MM.1S (cell line): ENCODE measurements at regions not wholly inside any gene's neighbourhood (a gene's known extent, or its start where the extent isn't known, plus 50 kb on each side); places are given as distances from the start of the nearest gene placed in this dataset.

Experiments
- DNase-seq: peaks from one replicate; pipeline ENCODE4 v3.0.0-alpha.2; 2015
- H2AFZ ChIP-seq: fragments of 300-600 bp; sonication (generic); 2 replicates; pipeline ENCODE4 v1.6.0; 2016; ENCODE audit warnings: antibody characterized with exemption, low read length
- H3F3A ChIP-seq: fragments of 300-600 bp; sonication (generic); 2 replicates; pipeline ENCODE4 v1.6.1; 2016; ENCODE audit warnings: mild to moderate bottlenecking, antibody characterized with exemption, low read length, moderate library complexity, mixed read lengths; ENCODE audit not compliant: insufficient read depth
- H3K27ac ChIP-seq: fragments of 300-600 bp; sonication (generic); 2 replicates; pipeline ENCODE4 v1.5.1; 2016; ENCODE audit warnings: mild to moderate bottlenecking, low read length
- H3K27me3 ChIP-seq: fragments of 300-600 bp; sonication (generic); replicated peaks from 2 replicates; pipeline ENCODE4 v1.6.0; 2016; ENCODE audit warnings: low read length; ENCODE audit not compliant: insufficient read depth
- H3K36me3 ChIP-seq: fragments of 300-600 bp; sonication (generic); replicated peaks from 2 replicates; pipeline ENCODE4 v1.6.1; 2016; ENCODE audit warnings: mild to moderate bottlenecking, low read length, mixed read lengths; ENCODE audit not compliant: insufficient read depth
- H3K4me1 ChIP-seq: fragments of 300-600 bp; sonication (generic); 2 replicates; pipeline ENCODE4 v1.6.1; 2016; ENCODE audit warnings: low read length, mixed read lengths
- H3K4me2 ChIP-seq: fragments of 300-600 bp; sonication (generic); 2 replicates; pipeline ENCODE4 v1.6.0; 2016; ENCODE audit warnings: low read depth, low read length
- H3K4me3 ChIP-seq: fragments of 300-600 bp; sonication (generic); 2 replicates; pipeline ENCODE4 v1.5.1; 2016; ENCODE audit warnings: low read length, mixed read lengths
- H3K79me2 ChIP-seq: fragments of 300-600 bp; sonication (generic); 2 replicates; pipeline ENCODE4 v1.6.1; 2016; ENCODE audit warnings: mixed run types, low read length, mixed read lengths
- H3K9ac ChIP-seq: fragments of 300-600 bp; sonication (generic); 2 replicates; pipeline ENCODE4 v1.6.1; 2016; ENCODE audit warnings: low read length, mixed read lengths
- H3K9me2 ChIP-seq: fragments of 300-600 bp; sonication (generic); replicated peaks from 2 replicates; pipeline ENCODE4 v1.6.1; 2016; ENCODE audit warnings: mild to moderate bottlenecking, low read length, mixed read lengths; ENCODE audit not compliant: insufficient read depth
- H3K9me3 ChIP-seq: fragments of 300-600 bp; sonication (generic); replicated peaks from 2 replicates; pipeline ENCODE4 v1.6.1; 2016; ENCODE audit warnings: mild to moderate bottlenecking, low read length, mixed read lengths; ENCODE audit not compliant: insufficient read depth
- H4K20me1 ChIP-seq: fragments of 300-600 bp; sonication (generic); 2 replicates; pipeline ENCODE4 v1.6.1; 2016; ENCODE audit warnings: mild to moderate bottlenecking, low read length, moderate library complexity, mixed read lengths; ENCODE audit not compliant: insufficient read depth
- EZH2 ChIP-seq: fragments of 300-600 bp; sonication (generic); optimal IDR thresholded peaks from 2 replicates; pipeline ENCODE3; 2017; ENCODE audit warnings: low read depth, mild to moderate bottlenecking, antibody characterized with exemption, low read length, mixed read lengths
- EZH2phosphoT487 ChIP-seq: fragments of 300-600 bp; sonication (generic); IDR thresholded peaks from 2 replicates; pipeline ENCODE4 v1.6.1; 2018; ENCODE audit warnings: antibody characterized with exemption, low read length
- TF ChIP-seq, protein P1 (sequence below): fragments of 300-600 bp; sonication (generic); IDR thresholded peaks from 2 replicates; pipeline ENCODE4 v1.5.1; 2016; ENCODE audit warnings: antibody characterized with exemption, low read length, mixed read lengths

GRCh38 chr10:121417298-121417697, 180.9 kb downstream of the FGFR2 start:
- Histone ChIP-seq H3K9me3 (no peaks in the 10 kb centered on the region), H2AFZ (no peak overlapping the region), H3K9ac (no peak overlapping the region), H3K27ac (no peak overlapping the region), H3F3A (no peaks in the 10 kb centered on the region), H3K27me3 (no peaks in the 10 kb centered on the region), H3K4me2 (no peak overlapping the region), H4K20me1 (no peaks in the 10 kb centered on the region), H3K9me2 (no peaks in the 10 kb centered on the region), H3K4me3 (no peak overlapping the region), H3K79me2 (no peaks in the 10 kb centered on the region), H3K4me1 (no peaks in the 10 kb centered on the region), H3K36me3 (no peaks in the 10 kb centered on the region)
- no peak for DNase-seq
- TF ChIP-seq, protein P1, sequence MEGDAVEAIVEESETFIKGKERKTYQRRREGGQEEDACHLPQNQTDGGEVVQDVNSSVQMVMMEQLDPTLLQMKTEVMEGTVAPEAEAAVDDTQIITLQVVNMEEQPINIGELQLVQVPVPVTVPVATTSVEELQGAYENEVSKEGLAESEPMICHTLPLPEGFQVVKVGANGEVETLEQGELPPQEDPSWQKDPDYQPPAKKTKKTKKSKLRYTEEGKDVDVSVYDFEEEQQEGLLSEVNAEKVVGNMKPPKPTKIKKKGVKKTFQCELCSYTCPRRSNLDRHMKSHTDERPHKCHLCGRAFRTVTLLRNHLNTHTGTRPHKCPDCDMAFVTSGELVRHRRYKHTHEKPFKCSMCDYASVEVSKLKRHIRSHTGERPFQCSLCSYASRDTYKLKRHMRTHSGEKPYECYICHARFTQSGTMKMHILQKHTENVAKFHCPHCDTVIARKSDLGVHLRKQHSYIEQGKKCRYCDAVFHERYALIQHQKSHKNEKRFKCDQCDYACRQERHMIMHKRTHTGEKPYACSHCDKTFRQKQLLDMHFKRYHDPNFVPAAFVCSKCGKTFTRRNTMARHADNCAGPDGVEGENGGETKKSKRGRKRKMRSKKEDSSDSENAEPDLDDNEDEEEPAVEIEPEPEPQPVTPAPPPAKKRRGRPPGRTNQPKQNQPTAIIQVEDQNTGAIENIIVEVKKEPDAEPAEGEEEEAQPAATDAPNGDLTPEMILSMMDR, result no peak
- TF ChIP-seq EZH2 (no peak), EZH2phosphoT487 (no peak)

- DNase-seq, result no peak
- H3K4me1 ChIP-seq, result no peaks in the 10 kb centered on the region
- H3K9me2 ChIP-seq, result no peaks in the 10 kb centered on the region
- no peak overlapping the region for H3K4me3 ChIP-seq
- TF ChIP-seq EZH2phosphoT487 (no peak), EZH2 (no peak)
- TF ChIP-seq, protein P1, result no peak
- no peak overlapping the region for H2AFZ ChIP-seq
- H3K4me2 ChIP-seq, result no peak overlapping the region
- H3K79me2 ChIP-seq, result no peaks in the 10 kb centered on the region
- H3K36me3 ChIP-seq, result no peaks in the 10 kb centered on the region
- no peak overlapping the region for H3K27ac ChIP-seq
- H3K27me3 ChIP-seq, result no peaks in the 10 kb centered on the region
- H3F3A ChIP-seq, result no peaks in the 10 kb centered on the region
- H3K9ac ChIP-seq, result no peak overlapping the region
- H3K9me3 ChIP-seq, result no peaks in the 10 kb centered on the region
- no peaks in the 10 kb centered on the region for H4K20me1 ChIP-seq
Measured at GRCh38 chr10:121418126-121418777, 180.0 kb downstream of the FGFR2 start.

DNA sequence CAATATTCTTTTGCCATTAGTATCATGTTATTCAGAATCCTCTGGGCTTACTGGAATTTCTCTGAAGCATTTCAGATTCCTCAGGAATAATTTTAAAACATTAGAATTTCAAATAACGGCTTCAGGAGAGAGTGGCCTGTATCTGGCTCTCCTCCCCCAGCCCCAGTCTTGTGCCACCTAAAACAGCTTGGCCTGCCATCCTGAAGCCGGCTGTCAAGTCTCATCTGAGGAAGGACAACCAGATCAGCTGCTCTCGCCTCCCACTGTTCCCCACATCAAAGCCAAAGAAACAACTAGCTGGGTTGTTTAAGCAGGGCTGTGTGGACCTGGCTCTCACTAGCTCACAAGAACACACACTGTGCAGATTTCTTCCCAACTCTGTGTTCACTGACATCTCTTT, 178.2 kb downstream of the FGFR2 start:
- Histone ChIP-seq H3K27ac (no peak overlapping the region), H3K4me3 (no peak overlapping the region), H3K36me3 (no peaks in the 10 kb centered on the region), H3K9me3 (no peaks in the 10 kb centered on the region), H3K4me2 (no peak overlapping the region), H3K9ac (no peak overlapping the region), H3K79me2 (no peaks in the 10 kb centered on the region), H3K4me1 (no peaks in the 10 kb centered on the region), H2AFZ (no peak overlapping the region), H3K9me2 (no peaks in the 10 kb centered on the region), H3F3A (no peaks in the 10 kb centered on the region), H4K20me1 (no peaks in the 10 kb centered on the region), H3K27me3 (no peaks in the 10 kb centered on the region)
- TF ChIP-seq, protein P1, result no peak
- no peak for TF ChIP-seq EZH2
- TF ChIP-seq EZH2phosphoT487, result no peak
- no peak for DNase-seq
